ENCODE measurements at regions not wholly inside any gene's neighbourhood (a gene's known extent, or its start where the extent isn't known, plus 50 kb on each side); places are given as distances from the start of the nearest gene placed in this dataset.
"Not testable (repeated sequence)": the region's sequence is repeated elsewhere in the genome, so short reads cannot be mapped to it uniquely, and the experiment has no call there.

DNA sequence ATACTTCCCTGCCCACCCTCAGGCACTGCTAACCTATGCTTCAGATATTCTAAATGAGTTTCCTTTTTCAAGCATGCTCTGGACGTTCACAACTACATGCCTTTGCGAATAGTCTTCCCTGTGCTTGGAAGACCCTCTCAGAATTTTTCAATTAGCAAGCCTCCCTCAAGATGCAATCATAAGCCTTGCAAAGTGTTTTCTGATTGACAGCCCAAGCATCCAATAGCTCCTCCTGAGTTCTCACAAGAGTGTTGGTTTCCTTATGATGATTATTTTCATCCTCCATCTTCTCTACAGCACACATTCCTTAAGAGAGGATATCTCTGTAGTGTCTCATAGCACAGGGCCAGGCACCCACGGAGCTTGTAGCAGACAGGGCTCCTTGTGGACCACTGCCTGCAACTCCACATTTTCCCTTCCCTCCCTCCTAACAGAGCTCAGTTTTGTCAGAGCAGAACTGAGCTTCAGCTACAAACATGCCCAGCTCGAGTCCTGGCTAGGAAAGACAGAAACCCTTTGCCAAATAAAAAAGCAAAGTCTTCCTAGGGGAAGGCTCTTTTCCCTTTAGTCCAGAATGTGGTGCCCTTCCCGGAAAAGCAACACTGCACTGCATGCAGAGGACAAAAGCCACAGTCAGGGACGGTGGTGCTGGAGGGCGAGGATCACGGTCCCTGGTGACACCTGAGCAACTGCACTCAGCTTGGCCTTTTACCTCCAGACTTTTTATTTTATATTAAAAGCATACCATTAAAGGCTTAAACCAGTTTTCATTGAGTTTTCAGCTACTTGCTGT, 819.8 kb upstream of the ID2 start:
- CTCF ChIA-PET = interaction anchor here (0.8 to 1.0 kb wide), 2 partner anchors 11 to 19 kb away, joined by 3 read pairs; no protein-coding TSS in a partner anchor
- POLR2A ChIA-PET = no interaction called here
- TF ChIP-seq, protein P1, sequence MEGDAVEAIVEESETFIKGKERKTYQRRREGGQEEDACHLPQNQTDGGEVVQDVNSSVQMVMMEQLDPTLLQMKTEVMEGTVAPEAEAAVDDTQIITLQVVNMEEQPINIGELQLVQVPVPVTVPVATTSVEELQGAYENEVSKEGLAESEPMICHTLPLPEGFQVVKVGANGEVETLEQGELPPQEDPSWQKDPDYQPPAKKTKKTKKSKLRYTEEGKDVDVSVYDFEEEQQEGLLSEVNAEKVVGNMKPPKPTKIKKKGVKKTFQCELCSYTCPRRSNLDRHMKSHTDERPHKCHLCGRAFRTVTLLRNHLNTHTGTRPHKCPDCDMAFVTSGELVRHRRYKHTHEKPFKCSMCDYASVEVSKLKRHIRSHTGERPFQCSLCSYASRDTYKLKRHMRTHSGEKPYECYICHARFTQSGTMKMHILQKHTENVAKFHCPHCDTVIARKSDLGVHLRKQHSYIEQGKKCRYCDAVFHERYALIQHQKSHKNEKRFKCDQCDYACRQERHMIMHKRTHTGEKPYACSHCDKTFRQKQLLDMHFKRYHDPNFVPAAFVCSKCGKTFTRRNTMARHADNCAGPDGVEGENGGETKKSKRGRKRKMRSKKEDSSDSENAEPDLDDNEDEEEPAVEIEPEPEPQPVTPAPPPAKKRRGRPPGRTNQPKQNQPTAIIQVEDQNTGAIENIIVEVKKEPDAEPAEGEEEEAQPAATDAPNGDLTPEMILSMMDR (IDR thresholded peaks at IDR 0.05; ENCODE audit: insufficient read depth, low read length, missing control alignments) = no peak
- no peak for DNase-seq (ENCODE audit: low read depth, low spot score)
- no peak overlapping the region for H3K4me3 ChIP-seq (ENCODE audit: low read depth, low read length)

DNA sequence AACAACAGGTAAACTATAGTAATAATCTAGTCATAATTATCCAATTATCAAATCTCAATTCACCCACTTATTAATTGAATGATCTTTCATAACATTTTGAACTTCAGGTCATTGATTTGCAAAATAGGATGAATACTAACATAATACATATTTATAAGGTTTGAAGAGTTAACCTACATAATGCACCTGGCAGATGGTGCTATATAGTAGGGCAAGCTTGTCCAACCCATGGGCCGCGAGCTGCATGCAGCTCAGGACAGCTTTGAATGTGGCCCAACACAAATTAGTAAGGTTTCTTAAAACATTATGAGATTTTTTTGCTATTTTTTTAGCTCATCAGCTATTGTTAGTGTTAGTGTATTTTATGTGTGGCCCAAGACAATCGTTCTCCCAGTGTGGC, 815.8 kb upstream of the ID2 start:
- TF ChIP-seq, protein P1 (IDR thresholded peaks at IDR 0.05; ENCODE audit: insufficient read depth, low read length, missing control alignments) = no peak
- POLR2A ChIA-PET = no interaction called here
- CTCF ChIA-PET = no interaction called here
- DNase-seq (ENCODE audit: low read depth, low spot score) = no peak
- no peak overlapping the region for H3K4me3 ChIP-seq (ENCODE audit: low read depth, low read length)

DNA sequence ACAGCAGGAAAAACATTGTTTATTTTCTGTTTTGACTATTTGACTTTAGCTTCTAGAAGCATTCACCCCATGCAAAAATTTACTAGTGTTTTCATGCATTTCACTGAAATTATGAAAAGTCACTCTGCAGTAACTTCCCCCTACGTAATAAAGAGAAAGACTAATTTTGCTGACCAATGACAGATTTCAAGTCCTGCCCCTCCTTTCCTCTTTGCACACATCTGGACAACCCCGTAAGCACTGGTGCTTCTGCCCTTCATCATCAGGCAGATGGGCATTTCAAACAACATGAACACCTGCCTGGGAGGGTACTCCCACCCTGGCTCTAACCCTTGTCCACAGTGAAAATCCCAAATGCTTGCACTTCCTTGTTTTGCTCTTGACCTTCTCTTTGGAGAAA, 815.0 kb upstream of the ID2 start:
- TF ChIP-seq, protein P1 (IDR thresholded peaks at IDR 0.05; ENCODE audit: insufficient read depth, low read length, missing control alignments) = no peak
- no peak for DNase-seq (ENCODE audit: low read depth, low spot score)
- H3K4me3 ChIP-seq (ENCODE audit: low read depth, low read length) = no peak overlapping the region
- ChIA-PET CTCF (no interaction called here), POLR2A (no interaction called here)

DNA sequence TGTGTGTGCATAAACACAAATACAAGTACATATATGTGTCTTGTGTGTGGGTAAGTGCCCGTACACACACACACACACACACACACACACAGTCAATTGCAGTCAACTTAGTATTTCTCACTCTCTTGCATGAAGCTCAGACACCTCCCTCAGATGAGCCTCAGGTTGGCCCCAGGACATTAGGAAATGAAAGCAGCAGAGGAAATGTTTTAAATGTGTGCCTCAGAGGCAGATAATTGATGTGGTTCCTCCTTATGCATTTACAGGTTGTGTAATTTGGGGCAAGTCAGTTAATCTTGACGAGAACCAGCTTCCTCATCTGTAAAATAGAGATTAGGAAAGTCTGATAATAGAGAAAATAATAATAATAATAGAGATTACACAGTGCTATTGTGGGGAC, 814.0 kb upstream of the ID2 start:
- CTCF ChIA-PET = no interaction called here
- H3K4me3 ChIP-seq (ENCODE audit: low read depth, low read length) = no peak overlapping the region
- DNase-seq (ENCODE audit: low read depth, low spot score) = no peak
- POLR2A ChIA-PET = no interaction called here
- TF ChIP-seq, protein P1 (IDR thresholded peaks at IDR 0.05; ENCODE audit: insufficient read depth, low read length, missing control alignments) = no peak

DNA sequence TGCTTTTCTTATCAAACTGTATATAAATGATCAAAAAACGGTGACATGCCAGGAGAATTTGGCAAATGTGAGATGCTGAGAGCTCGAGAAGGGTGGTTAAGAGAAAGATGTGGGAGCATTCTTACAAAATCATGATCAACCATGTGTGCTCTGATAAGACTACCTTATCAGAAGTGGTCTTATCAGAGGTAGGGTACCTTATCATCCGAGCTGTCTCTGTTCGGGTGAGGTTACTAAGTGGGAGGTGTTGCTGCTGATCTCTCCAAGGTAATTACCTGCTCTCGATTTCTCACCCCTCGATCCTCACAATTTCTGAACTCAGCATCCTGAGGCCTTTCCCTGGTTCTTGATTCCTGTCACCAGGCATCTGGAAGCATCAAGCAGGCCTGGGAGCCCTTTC, 813.0 kb upstream of the ID2 start:
- no peak for DNase-seq (ENCODE audit: low read depth, low spot score)
- TF ChIP-seq, protein P1 (IDR thresholded peaks at IDR 0.05; ENCODE audit: insufficient read depth, low read length, missing control alignments) = no peak
- ChIA-PET POLR2A (no interaction called here), CTCF (no interaction called here)
- H3K4me3 ChIP-seq (ENCODE audit: low read depth, low read length) = no peak overlapping the region

DNA sequence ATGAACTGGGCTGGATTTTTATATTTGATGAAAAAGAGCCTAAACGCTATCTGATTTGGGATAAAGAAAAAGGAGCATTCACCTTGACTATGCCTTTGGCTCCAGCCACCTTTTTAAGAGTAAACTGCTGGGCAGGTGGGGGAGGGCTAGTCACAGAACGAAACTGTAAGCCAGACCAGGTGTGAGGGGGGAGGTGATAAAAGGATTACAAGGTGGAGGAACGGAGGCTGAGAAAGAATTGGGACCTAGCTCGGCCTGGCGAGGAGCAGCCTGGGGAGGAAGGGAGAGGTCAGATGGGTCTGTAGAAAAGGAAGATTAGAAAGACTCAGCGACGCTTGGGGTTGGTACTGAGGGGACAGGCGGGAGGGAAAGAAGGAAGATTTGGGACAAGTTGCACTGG, 805.4 kb upstream of the ID2 start:
- POLR2A ChIA-PET; DNase-seq (ENCODE audit: low read depth, low spot score); CTCF ChIA-PET; H3K4me3 ChIP-seq (ENCODE audit: low read depth, low read length): not testable (repeated sequence)

DNA sequence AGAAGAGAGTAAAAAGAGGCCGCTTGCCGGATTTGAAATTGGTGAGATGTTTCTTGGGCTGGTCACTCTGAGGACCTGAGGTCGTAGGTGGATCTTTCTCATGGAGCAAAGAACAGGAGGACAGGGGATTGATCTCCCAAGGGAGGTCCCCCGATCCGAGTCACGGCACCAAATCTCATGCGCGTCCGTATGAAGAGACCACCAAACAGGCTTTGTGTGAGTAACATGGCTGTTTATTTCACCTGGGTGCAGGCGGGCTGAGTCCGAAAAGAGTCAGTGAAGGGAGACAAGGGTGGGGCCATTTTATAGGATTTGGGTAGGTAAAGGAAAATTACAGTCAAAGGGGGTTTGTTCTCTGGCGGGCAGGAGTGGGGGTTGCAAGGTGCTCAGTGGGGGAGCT, 803.6 kb upstream of the ID2 start:
- H3K4me3 ChIP-seq (ENCODE audit: low read depth, low read length); POLR2A ChIA-PET; DNase-seq (ENCODE audit: low read depth, low spot score); CTCF ChIA-PET: not testable (repeated sequence)
